CD4-positive, alpha-beta T cell (primary cell): ENCODE measurements at regions not wholly inside any gene's neighbourhood (a gene's known extent, or its start where the extent isn't known, plus 50 kb on each side); places are given as distances from the start of the nearest gene placed in this dataset.

ENCODE experiments used
- ATAC-seq: fragments of 200-7000 bp; cut with Tn5 transposase; one replicate; pipeline ENCODE4 v1.10.0; 2022; ENCODE audit warnings: mild to moderate bottlenecking; ENCODE audit not compliant: poor library complexity
- CTCF ChIA-PET: fragments of 350-600 bp; sonication (Branson Sonifier 250); formaldehyde crosslinking; loops from one replicate; lab custom pipeline; 2021; ENCODE audit warnings: antibody characterized with exemption, inconsistent platforms; lab: Charles Lee
- POLR2A ChIA-PET: fragments of 350-600 bp; sonication (Branson Sonifier 250); formaldehyde crosslinking; loops from one replicate; lab custom pipeline; 2021; ENCODE audit warnings: antibody characterized with exemption, inconsistent platforms; lab: Charles Lee
- DNase-seq, 14 experiments: peaks; one replicate each; pipeline ENCODE4 v3.0.0-alpha.2; 2013 to 2020; ENCODE audit warnings: mixed read lengths in 2 of 14
- H3K27ac ChIP-seq, 2 donors: one replicate each; pipeline versions ENCODE4 v1.5.1 to v1.7.0; 2013; ENCODE audit warnings: low read length in 2 of 2, low read depth in 1 of 2, mild to moderate bottlenecking in 1 of 2
- H3K27me3 ChIP-seq, 2 experiments: 1 replicate in 1 of 2; 2 replicates in 1 of 2; pipeline versions ENCODE4 v1.6.1 to v1.7.0; 2013; ENCODE audit warnings: low read length in 2 of 2, control low read depth in 1 of 2, mild to moderate bottlenecking in 1 of 2, moderate library complexity in 1 of 2; ENCODE audit not compliant: insufficient read depth in 2 of 2, control insufficient read depth in 1 of 2
- H3K36me3 ChIP-seq: one replicate; pipeline ENCODE4 v1.6.1; 2013; ENCODE audit warnings: low read length, control low read depth; ENCODE audit not compliant: insufficient read depth
- H3K4me1 ChIP-seq: one replicate; pipeline ENCODE4 v1.6.1; 2013; ENCODE audit warnings: low read length, control low read depth; ENCODE audit not compliant: insufficient read depth
- H3K4me3 ChIP-seq: one replicate; pipeline ENCODE4 v1.5.1; 2013; ENCODE audit warnings: mild to moderate bottlenecking, low read length, moderate library complexity
- H3K9me3 ChIP-seq, 2 experiments: 1 replicate in 1 of 2; 2 replicates in 1 of 2; pipeline versions ENCODE4 v1.6.1 to v1.7.0; 2013; ENCODE audit warnings: low read length in 2 of 2, mild to moderate bottlenecking in 2 of 2, control low read depth in 1 of 2, moderate library complexity in 1 of 2; ENCODE audit not compliant: control insufficient read depth in 1 of 2, insufficient read depth in 1 of 2
- H3K27ac Mint-ChIP-seq: one replicate; pipeline ENCODE4 v1.8.0; 2020; ENCODE audit warnings: mixed read lengths
- H3K27me3 Mint-ChIP-seq: one replicate; pipeline ENCODE4 v1.8.0; 2021; ENCODE audit warnings: mixed read lengths
- H3K36me3 Mint-ChIP-seq: one replicate; pipeline ENCODE4 v1.8.0; 2021; ENCODE audit warnings: low read depth, mixed read lengths
- H3K4me1 Mint-ChIP-seq: one replicate; pipeline ENCODE4 v1.8.0; 2021; ENCODE audit warnings: low read depth, mixed read lengths
- H3K4me3 Mint-ChIP-seq: one replicate; pipeline ENCODE4 v1.8.0; 2020; ENCODE audit warnings: mild to moderate bottlenecking, mixed read lengths
- H3K9me3 Mint-ChIP-seq: one replicate; pipeline ENCODE4 v1.8.0; 2020; ENCODE audit warnings: mixed read lengths
- intact Hi-C, 2 experiments: fragments of 100-400 bp; cut with DNase I in 1 of 2; cut with micrococcal nuclease in 1 of 2; formaldehyde crosslinking; loops; one replicate each; pipeline versions ENCODE4 v1.15.1 to v1.9.0; 2023 to 2025; cut with DNase I, micrococcal nuclease
- TF ChIP-seq, protein P1 (sequence below): fragments of 200-600 bp; IDR thresholded peaks from one replicate; pipeline ENCODE4 v1.8.0; 2022; ENCODE audit warnings: antibody characterized with exemption, mild to moderate bottlenecking

DNA sequence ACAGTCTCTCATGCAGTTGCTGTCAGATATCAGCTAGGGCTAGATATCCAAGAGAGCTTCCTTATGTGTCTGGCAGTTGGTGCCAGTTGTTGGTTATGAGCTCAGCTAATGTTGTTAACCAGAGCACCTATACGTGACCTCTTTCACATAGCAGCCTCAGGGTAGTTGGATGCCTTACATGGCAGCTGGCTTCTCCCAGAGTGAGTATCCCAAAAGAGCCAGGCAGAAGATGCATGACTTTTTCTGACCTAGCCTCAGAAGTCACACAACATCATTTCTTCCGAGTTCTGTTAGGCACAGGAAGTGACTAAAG, 175.7 kb downstream of the VEGFA start:
- H3K9me3 Mint-ChIP-seq: peaks cover 14% of the 10 kb centered on the region
- TF ChIP-seq, protein P1, sequence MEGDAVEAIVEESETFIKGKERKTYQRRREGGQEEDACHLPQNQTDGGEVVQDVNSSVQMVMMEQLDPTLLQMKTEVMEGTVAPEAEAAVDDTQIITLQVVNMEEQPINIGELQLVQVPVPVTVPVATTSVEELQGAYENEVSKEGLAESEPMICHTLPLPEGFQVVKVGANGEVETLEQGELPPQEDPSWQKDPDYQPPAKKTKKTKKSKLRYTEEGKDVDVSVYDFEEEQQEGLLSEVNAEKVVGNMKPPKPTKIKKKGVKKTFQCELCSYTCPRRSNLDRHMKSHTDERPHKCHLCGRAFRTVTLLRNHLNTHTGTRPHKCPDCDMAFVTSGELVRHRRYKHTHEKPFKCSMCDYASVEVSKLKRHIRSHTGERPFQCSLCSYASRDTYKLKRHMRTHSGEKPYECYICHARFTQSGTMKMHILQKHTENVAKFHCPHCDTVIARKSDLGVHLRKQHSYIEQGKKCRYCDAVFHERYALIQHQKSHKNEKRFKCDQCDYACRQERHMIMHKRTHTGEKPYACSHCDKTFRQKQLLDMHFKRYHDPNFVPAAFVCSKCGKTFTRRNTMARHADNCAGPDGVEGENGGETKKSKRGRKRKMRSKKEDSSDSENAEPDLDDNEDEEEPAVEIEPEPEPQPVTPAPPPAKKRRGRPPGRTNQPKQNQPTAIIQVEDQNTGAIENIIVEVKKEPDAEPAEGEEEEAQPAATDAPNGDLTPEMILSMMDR: no peak
- CTCF ChIA-PET: no interaction called here

DNA sequence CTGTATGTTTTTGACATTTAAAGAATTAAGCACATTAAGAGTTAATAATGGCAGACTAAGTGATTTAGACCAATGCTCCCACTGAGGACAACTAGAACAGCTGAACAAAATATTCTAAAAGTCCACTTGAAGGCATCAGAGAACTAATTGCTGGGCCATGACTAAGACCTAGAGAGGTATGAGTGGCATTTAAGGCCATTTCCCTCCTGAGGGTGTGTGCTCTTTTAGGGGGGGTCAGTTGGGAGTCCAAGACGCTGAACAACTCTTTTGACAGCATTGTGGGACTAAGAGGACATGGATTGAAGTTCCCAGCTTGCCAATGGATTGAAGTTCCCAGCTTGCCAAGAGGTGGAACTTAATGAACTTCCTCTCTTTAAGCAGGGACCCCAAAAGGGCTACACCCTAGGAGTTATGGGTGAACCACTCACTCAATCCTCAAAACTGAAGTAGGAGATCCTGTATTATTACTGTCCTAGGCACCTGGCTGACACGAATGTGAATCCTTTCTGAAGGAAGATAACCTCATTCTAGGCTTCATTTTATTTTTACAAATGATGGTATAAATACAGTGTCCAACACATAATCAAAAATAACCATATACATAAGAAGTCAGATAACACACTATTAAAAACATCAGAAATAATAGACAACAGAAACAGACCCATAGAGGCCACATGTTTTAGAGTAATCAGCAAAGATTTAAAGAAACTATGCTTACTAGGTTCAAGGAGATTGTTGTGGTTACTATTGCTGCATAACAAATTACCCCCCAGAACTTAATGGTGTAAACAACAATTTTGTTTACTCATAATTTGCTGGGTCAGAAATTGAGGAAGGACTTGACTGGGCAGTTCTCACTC, 175.1 kb downstream of the VEGFA start:
- no peaks in the 10 kb centered on the region for H3K4me1 ChIP-seq
- TF ChIP-seq, protein P1: no peak

More for the DNA sequence above, 175.7 kb downstream of the VEGFA start:
- peaks cover 12 to 20% of the 10 kb centered on the region in 2 experiments for H3K9me3 ChIP-seq
- no peak overlapping the region for H3K4me3 Mint-ChIP-seq
- intact Hi-C loops: no loop called here
- no peak overlapping the region for H3K27ac Mint-ChIP-seq
- DNase-seq (no peak), ATAC-seq (no peak)
- H3K27ac ChIP-seq: no peak overlapping the region
- no peaks in the 10 kb centered on the region for H3K27me3 ChIP-seq
- H3K36me3 Mint-ChIP-seq: no peaks in the 10 kb centered on the region
- H3K4me1 ChIP-seq: no peaks in the 10 kb centered on the region
- H3K36me3 ChIP-seq: no peaks in the 10 kb centered on the region
- POLR2A ChIA-PET: no interaction called here
- no peak overlapping the region for H3K4me3 ChIP-seq
- H3K27me3 Mint-ChIP-seq: no peaks in the 10 kb centered on the region
- no peaks in the 10 kb centered on the region for H3K4me1 Mint-ChIP-seq

DNA sequence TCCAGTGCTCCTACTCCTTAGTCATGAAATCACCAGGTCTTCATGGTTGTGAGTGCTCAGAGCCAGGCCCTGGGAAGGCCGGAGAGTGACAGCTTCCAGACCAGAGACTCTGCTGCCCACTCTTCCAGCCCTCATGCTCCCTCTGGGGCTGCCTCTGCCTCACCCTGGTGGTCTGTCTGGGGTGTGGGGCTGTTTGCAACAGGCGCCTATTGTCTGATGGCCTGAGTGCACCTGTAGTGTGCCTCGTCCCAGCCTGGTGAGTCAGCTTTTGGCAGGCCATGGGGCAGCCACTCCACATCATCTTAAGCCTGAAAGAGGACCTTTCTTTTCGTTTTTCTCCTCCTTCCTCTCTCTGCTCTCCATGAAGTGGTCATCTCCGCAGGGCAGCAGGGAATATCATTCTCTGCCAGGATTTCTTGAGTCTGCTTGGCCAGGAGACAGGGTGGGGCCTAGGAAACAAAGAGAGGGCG, 173.8 kb downstream of the VEGFA start:
- TF ChIP-seq, protein P1: no peak
- POLR2A ChIA-PET: no interaction called here
- intact Hi-C loops: loop anchor here in 1 of 2 experiments (1.0 kb wide), 1 partner anchor 21 kb away; no protein-coding TSS in a partner anchor
- CTCF ChIA-PET: no interaction called here
- ATAC-seq (no peak), DNase-seq (no peak)
- Mint-ChIP-seq H3K36me3 (no peaks in the 10 kb centered on the region), H3K27ac (no peak overlapping the region), H3K4me3 (no peak overlapping the region), H3K27me3 (no peaks in the 10 kb centered on the region), H3K4me1 (no peaks in the 10 kb centered on the region), H3K9me3 (peaks cover 14% of the 10 kb centered on the region)
- no peaks in the 10 kb centered on the region for H3K36me3 ChIP-seq
- H3K4me1 ChIP-seq: no peaks in the 10 kb centered on the region
- no peak overlapping the region for H3K27ac ChIP-seq
- no peak overlapping the region for H3K4me3 ChIP-seq
- H3K27me3 ChIP-seq: no peaks in the 10 kb centered on the region
- peaks cover 12 to 20% of the 10 kb centered on the region in 2 experiments for H3K9me3 ChIP-seq

More for the DNA sequence above, 175.1 kb downstream of the VEGFA start:
- Mint-ChIP-seq H3K9me3 (peaks cover 14% of the 10 kb centered on the region), H3K27me3 (no peaks in the 10 kb centered on the region), H3K36me3 (no peaks in the 10 kb centered on the region), H3K27ac (no peak overlapping the region), H3K4me1 (no peaks in the 10 kb centered on the region), H3K4me3 (no peak overlapping the region)
- Histone ChIP-seq H3K36me3 (no peaks in the 10 kb centered on the region), H3K4me3 (no peak overlapping the region), H3K27me3 (no peaks in the 10 kb centered on the region), H3K27ac (no peak overlapping the region), H3K9me3 (peaks cover 12 to 20% of the 10 kb centered on the region in 2 experiments)
- ATAC-seq: no peak
- intact Hi-C loops: loop anchor here in 1 of 2 experiments (1.0 kb wide), 1 partner anchor 20 kb away; no protein-coding TSS in a partner anchor
- CTCF ChIA-PET: no interaction called here
- no peak for DNase-seq
- POLR2A ChIA-PET: no interaction called here
